Fibroblast of lung (primary cell): ENCODE measurements at regions not wholly inside any gene's neighbourhood (a gene's known extent, or its start where the extent isn't known, plus 50 kb on each side); places are given as distances from the start of the nearest gene placed in this dataset.

ENCODE experiments used
- EZH2 ChIP-seq: IDR thresholded peaks from 2 replicates; pipeline ENCODE4 v1.5.1; 2012; ENCODE audit warnings: low read length, control low read depth, mild to moderate bottlenecking; ENCODE audit errors: missing control alignments
- TF ChIP-seq, protein P1 (sequence below), 2 donors: IDR thresholded peaks in 1 of 2; conservative IDR thresholded peaks in 1 of 2; 1 replicate in 1 of 2; 2 replicates in 1 of 2; pipeline ENCODE4 v1.5.1; 2011 to 2012; ENCODE audit warnings: low read length in 2 of 2, control low read depth in 1 of 2, inconsistent platforms in 1 of 2, low read depth in 1 of 2, mild to moderate bottlenecking in 1 of 2

DNA sequence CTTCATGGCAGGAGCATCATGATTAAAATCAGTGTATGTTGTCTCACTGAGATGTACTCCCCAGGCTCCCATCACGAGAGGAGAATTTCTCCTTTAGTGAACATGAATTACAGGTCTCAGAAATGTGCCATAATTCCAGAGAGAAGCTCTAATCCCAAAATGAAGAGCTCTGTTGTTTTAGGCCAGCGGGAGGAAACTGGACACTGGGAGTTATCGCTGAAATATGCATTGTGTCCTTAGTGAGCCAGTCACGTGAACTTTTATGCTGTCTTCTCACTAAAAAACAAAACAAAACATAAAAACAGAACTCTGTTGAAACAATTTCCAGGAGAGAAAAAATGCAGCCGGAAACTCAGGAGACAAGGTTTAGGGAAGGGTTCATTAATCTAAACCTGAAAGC lies 315.7 kb upstream of the NT5E start:
- TF ChIP-seq, protein P1, sequence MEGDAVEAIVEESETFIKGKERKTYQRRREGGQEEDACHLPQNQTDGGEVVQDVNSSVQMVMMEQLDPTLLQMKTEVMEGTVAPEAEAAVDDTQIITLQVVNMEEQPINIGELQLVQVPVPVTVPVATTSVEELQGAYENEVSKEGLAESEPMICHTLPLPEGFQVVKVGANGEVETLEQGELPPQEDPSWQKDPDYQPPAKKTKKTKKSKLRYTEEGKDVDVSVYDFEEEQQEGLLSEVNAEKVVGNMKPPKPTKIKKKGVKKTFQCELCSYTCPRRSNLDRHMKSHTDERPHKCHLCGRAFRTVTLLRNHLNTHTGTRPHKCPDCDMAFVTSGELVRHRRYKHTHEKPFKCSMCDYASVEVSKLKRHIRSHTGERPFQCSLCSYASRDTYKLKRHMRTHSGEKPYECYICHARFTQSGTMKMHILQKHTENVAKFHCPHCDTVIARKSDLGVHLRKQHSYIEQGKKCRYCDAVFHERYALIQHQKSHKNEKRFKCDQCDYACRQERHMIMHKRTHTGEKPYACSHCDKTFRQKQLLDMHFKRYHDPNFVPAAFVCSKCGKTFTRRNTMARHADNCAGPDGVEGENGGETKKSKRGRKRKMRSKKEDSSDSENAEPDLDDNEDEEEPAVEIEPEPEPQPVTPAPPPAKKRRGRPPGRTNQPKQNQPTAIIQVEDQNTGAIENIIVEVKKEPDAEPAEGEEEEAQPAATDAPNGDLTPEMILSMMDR (conservative IDR thresholded peaks at IDR 0.05 in 1 of 2, IDR thresholded peaks at IDR 0.05 in 1 of 2; ENCODE audit: low read depth in 1 of 2, low read length in 2 of 2): no peak
- TF ChIP-seq EZH2: no peak
